HG03378 (cell line): ENCODE measurements at regions not wholly inside any gene's neighbourhood (a gene's known extent, or its start where the extent isn't known, plus 50 kb on each side); places are given as distances from the start of the nearest gene placed in this dataset.

Experiments used
- ATAC-seq: cut with Tn5 transposase; IDR thresholded peaks from one replicate; pipeline ENCODE4 v1.9.1; 2021; ENCODE audit warnings: mild to moderate bottlenecking, moderate library complexity; ENCODE audit not compliant: unreplicated experiment

DNA sequence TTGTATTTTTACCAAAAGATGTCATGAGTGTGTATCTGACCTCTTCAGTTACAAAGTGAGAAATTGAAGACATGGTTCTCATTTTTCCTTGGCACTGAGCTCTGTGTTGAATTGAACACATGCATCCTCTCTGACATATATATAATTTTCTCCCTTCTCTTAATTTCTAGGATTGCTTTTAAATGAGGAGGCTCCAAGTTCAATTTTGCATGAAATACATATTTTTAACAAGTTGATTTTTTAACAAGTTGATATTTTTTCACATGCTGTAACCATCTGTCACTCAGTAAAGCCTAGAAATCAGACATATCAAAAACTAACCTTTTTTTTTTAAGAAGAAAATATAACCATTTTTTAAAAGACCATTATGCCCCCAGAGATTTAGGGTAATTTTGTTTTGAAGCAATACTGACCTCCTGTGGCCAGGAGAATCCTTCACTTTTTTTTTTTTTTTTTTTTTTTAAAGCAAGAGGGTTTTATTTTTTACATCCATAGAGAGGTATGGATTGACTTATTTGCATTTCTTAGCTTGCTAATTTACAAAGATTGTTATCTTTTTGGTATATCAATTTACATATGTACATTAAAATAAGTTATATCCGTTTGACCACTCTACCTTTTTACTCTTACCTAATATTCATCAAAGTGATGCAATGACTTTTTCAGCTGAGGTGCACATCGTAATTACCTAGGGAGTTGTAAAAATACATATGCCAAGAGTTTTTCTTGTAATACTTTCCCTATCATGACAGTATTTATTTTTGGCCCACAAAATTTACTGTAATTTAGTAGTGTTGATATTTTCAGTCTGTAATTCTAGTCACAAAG, 161.8 kb downstream of the SOCS6 start:
- ATAC-seq: no peak

DNA sequence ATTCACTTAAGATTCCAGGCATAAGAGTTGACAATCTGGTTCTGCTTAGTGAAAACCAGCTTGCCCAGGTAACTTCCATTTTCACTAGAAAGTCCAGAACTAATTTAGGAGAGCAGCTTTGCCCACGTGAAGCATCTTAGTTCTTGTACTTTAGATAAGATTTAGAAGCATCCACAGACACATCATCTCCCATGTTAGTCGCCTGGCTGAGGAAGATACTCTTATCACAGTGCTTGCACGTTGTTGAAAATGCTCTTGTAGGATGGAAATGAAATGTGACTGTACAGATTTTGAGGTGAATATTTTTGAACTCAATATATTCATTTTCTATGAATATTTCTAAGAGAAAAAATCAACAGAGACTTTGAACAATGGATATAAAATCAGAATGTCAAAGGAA, 159.7 kb downstream of the SOCS6 start:
- ATAC-seq: no peak

DNA sequence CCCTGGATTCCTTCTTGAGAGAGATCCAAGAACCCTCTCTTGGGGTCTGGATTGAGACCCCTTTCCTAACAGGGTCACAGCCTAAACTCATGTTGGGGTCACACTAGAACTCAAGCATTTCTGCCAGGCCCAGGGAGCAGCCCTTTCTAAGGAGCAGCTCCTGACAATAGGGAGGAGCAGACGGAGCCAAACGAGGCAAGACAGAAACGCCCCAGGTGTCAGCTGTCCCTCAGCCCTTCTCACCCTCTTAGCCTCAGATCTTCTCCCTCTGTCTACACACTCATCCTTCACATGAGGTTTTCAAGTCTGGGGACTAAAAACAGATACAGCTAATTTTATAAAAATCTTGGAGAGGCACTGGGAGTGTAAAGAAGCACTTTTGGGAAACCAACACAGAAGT, 157.2 kb downstream of the SOCS6 start:
- no peak for ATAC-seq

DNA sequence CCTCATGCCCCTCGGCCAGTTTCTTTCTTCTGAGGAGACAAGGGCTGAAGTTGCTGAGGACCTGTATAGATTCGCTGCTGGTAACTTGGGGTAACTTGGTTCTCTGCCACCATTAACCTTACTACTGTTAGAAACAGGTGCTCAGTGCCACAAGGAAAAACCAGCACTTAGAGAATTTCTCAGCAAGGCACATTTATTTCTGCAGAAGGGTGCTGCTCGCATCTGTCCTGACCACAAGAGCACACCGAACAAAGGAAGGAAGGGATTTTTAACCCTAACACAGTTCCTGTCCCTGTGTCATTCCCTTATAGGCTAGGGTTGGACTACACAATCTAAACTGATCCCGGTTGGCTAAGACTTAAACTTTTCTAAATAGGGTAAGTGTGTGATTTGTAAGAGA, 154.1 kb downstream of the SOCS6 start:
- ATAC-seq: no peak

DNA sequence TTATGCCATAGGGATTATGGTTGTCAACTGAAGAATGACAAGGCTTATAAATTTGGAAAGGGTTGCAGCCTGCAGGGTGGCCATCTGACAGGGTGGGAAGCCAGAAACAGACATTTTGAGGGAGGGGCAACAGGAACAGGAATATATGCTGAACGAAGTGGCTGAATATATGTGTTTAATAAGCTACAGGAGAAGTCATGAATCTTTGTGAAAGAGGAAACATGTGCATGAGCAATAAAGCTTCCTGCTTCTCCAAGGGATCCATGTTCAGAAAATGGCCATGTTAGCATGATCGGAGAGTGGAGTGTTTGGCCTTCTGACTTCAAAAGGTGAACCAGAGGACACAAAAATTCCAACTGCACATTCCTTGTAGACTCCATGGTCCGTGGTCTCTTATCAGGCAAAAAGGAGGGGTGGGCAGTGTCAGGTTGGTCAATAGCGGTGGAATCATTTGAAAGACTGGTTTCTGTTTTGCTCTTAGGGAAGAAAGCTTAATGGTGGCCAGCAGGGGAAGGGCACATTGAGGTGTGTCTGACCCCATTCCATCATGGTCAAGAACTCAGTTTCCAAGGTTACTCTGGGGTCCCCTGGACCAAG, 144.1 kb downstream of the SOCS6 start:
- ATAC-seq: no peak

DNA sequence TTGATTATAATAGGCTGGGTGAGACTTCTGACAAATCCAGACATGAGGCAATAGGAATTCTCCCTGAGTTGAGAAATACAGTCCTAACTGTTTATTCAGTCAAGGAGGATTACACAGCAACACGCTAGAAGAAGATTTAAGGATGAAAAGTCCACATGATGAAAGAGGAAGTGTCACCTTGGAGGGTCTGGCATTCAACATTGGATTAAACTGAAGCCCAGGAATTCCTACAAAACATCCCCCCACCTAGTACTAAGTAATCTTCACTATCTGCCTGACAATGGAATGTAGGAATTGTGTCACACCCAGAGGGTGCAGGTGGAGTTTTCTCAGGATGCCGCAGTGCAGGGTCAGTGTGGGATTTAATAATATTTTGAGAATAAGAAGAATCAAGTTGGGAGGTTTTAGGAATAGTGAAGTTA, 142.4 kb downstream of the SOCS6 start:
- ATAC-seq: no peak

DNA sequence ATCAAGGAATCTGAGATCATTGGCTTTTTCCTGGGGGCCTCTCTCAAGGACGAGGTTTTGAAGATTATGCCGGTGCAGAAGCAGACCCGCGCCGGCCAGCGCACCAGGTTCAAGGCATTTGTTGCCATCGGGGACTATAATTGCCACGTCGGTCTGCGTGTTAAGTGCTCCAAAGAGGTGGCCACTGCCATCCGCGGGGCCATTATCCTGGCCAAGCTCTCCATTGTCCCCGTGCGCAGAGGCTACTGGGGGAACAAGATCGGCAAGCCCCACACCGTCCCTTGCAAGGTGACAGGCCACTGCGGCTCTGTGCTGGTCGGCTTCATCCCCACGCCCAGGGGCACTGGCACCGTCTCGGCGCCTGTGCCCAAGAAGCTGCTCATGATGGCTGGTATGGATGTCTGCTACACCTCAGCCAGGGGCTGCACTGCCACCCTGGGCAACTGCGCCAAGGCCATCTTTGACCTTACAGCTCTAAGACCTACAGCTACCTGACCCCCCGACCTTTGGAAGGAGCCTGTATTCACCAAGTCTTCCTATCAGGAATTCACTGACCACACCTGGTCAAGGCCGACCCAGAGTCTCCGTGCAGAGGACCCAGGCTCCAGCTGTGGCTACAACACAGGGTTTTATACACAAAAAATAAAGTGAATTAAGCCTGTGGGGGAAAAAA, 141.8 kb downstream of the SOCS6 start:
- ATAC-seq: no peak

DNA sequence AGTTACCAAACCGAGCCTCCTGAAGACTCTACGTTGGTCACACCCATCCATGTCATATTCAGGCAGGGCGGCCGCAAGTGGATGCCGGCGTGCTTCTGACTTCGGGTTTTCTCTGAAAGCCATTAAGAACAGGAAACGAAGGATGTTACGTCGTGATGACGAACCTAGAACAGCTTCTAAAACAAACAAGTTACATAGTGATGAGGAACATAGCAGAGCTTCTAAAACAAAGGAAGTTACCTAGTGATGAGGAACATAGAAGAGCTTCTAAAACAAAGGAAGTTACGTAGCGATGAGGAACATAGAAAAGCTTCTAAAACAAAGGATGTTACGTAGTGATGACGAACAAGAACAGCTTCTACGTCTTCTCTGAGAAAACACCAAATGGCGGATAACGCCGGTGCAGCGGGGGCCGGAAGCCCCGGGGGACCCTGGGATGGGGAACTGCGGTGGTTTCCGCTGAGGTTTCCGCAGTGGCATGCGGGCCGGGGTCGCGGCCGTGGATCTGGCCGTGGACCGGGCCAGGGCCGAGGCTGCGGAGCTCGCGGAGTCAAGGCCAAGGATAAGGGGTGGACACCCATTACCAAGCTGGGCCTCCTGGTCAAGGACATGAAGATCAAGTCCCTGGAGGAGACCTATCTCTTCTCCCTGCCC, 141.1 kb downstream of the SOCS6 start:
- ATAC-seq: no peak

DNA sequence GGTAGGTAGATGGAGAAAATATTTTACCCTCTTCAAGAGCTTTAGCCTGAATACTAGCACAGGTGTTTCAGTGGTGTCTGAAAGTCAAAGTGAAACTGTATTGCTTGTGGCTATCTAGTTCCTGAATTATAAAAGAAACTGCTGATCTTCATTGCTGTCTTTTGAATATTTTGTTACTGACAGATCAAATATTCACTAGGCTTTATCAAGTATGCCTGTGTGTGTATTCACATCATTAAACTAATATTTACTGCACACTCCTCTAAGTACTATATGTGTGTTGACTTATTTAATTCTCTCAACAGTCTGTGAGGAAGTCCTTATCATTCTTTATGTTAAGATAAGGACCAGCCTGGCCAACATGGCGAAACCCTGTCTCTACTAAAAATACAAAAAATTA, 139.6 kb downstream of the SOCS6 start:
- peak; percentile 99 for ATAC-seq

DNA sequence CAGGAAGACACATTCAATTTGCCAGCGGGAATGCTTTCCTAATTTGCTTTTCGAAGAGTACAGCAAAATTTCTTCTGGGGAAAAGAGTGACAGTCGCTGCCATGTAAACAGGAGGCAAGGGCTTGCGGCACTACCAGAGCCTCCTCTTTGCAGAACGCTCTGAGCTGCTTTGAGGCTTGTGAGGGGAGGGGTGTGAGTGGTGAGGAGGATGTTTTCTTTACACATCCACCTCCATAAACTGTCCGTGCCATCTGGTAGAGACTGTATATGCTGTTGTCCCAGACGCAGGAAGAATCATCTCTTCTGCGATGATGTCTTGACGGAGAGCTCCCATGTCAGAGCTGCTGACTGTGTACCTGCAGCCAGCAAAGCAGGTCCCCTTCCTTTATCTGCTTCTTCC, 138.0 kb downstream of the SOCS6 start:
- ATAC-seq: no peak

DNA sequence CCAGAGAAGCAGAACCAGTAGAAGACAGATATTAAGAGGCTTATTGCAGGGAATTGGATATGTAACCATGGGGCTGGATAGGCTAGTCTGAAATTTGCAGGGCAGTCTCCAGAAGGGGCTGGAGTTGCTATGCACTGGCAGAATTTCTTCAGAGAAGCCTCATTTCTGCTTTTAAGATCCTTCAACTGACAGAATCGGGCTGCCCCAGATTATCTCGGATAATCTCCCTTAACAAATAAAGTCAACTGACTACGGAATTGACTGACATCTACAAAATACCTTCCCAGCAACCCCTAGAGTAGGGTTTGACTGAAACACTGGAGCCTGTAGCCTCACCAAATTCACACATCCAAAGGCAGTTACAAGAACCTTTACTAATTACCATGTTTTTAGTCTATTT, 136.4 kb downstream of the SOCS6 start:
- ATAC-seq: no peak

DNA sequence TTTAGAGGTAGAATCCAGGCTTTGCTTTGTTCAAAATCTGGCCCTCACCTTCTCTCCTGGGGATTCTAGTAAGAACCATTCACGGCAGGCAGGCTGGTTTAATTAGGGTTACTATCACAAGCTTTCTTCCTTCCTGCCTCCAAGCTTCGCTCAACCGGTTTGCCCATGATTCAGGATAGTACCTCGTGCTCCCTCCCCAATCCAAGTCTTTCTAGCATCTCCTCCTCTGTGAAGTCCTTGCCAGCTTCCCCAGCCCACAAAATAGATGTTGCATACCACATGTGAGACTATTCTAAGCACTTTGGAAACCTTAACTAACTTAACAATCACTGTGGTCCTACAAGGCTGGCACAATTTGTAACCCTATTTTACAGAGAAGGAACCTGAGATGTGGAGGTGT, 135.1 kb downstream of the SOCS6 start:
- no peak for ATAC-seq

DNA sequence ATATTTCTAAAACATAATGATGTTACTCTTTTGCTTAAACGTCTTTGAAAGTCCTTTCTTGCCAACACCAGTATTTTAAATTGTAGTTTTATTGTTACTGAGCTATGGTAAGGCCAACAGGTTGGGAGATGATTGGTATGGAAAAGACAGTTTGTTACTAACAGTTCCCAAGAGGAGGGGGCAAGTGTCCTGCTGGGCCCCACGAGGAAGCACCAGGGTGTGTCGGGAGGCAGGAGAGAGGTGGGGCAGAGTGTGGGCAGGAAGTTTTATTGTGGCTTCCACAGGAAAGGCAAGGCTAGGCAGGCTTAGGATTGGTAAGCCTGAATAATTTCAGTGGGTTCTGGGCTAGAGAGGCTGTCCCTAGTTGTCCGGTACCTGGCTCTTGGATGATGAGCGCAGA, 134.3 kb downstream of the SOCS6 start:
- no peak for ATAC-seq

DNA sequence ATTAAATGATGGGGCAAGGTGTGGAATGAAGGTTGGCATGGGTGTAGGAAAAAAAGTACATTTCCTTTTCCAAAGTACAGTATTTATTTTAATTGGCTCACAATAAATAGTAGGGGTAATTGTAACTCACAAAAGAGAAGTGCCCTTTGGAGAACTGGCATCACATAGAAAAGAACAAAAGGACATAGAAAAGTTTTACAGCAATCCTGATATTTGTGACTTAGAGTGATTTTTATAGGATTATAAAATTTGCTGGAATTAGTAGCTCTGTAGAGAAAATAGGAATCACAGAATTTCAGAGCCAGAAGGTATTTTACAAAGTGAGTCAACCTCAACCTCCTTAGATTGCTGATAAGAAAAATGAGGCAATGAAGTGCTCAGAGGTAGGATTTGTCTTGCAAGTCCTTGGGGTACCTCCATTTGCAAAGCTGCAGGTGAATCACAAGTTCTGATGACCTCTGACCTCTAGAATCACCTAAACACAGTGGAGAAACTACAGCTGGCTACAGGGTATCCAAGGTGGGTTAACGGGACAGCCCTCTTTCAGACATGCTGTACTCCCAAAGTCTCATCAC, 133.6 kb downstream of the SOCS6 start:
- ATAC-seq: no peak

DNA sequence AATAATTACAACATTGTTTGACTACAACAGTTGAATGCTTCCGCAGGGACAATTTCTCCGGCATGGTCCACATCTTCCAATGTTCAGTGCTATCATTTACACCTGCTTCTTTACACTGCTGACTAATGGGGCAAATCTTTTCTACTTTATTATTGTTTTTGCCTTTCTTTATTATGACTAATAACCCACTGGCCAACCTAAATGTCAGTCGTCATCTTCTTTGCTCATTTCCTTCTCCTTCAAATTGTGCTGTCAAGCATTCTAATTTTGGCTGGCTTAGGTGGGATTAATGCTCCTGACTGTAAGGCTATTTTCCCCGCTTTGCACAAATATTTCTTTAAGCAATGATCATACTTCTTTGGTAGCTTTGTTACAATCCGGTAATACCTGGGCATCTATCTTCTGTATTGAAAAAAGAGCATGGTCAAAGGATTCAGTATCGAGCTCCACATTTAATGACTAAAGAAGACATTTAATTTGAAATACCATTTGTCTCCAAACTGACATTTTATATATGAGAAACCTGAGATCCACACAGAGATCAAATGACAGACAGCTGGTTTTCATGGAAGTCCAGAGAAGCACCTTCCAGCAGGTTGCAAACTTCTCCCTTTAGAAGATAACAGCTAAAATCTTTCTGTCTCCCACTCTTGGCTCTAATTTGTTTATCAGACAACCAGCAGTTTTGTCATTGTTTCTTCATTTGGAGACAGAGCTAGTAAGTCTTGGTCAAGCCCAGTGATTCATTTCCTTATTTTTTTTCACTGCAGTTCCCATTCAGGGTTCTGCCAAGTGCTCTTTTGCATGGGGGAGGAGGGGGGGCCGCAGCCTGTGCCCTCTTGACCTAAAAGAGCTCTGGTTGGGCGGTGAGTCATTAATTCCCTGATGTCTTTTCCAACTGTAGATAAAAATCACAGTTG, 132.9 kb downstream of the SOCS6 start:
- ATAC-seq: no peak

DNA sequence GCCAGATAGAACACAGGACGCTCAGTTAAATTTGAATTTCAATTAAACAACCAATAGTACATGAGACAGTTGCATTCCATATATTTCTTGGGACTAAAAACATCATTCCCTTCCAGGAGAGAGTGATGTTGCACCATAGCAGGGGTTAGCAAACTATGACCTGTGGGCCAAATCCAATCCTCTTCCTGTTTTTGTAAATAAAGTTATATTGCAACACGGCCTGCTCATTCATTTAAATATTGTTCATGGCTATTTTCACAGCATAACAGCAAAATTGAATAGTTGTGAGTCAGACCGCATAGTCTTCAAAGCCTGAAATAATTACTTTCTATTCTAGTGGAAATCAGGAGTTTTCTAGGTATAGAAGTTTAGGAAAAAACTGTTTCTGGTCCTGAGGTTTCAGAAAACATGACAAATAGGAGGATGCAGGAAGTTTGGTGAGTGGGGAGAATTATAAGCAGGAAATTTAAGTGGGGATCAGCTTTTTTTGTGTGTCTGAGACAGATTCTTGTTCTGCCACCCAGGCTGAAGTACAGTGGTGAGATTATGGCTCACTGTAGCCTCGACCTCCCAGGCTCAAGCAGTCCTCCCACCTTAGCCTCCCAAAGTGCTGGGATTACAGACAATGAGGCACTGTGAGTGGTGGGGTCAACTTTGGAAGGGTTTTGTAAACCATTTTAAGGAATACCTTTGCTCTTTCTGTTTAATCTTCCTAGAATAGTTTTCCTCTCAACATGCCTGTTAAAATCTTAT, 131.5 kb downstream of the SOCS6 start:
- no peak for ATAC-seq

DNA sequence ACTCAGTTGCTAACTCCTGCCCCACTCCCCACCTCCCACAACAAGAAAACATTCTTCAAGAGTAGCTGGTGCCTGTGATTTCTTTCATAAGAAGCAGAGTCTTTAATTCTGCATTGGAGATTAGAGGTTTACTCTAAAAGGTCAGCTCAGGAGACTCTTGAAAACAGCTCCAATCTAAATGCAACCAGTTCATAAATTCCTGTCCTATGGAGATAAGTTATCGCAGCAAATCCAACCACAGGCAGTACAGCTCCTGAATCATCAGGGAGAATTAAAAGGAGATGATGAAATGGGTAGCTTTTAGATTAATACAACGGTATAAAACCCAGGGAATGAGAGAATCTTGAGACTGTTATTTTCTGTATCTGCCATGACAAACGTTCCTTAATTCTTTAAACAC, 130.7 kb downstream of the SOCS6 start:
- ATAC-seq: no peak

DNA sequence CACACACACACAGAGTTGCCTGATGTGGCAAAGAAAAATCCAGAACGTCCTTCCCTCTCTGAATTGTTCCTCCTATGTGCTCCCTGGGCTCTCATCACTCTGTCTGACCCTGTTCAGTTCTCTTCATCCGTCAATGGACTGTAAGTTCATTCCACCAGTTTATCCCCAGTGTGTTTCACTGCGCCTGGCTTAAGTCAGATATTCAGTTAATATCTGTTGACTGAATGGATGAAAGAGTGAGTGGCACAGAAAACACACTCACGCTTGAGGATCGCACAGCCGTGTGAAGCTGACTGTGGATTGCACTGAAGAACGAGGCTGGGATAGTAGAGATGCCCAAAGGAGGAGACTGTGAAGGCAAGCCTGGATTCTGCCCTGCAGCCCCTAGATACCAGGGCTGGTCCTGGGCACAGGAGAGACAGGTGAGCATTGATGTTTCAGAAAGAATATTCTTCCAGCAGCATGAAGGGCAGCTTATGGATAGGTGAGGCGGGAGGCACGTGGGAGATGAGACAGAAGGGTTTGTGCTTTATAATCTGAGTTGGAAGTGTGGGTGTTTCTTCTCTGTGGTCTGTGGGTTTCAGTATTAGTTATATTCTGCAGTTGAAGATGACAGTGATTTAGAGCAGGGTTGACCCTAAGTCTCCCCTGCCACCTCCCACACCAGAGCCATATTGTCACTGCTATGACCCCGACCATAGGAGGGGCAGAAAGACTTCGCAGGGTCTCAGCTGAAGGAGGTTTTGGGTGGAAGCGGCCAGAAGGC, 129.9 kb downstream of the SOCS6 start:
- peak; percentile 99 for ATAC-seq

DNA sequence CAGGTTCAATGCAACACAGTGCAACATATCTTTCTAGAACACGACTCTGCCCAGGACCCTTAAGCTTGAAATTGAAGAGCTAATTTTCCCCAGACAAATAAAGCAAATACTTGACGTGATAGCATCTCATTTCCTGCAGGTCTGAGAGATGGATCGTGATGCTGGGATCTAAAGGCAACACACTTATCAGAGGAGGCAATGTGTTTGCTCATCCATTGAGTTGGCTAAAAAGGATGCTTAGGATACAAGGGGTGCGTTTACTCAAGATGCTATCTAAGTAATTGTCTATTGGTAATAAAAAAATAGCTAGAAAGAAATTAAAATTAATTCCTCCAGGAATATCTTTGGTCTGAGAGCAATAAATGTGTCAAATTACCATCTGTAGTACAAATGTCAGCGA, 129.0 kb downstream of the SOCS6 start:
- ATAC-seq: no peak
